ENCODE measurements at regions not wholly inside any gene's neighbourhood (a gene's known extent, or its start where the extent isn't known, plus 50 kb on each side); places are given as distances from the start of the nearest gene placed in this dataset.
"Not testable (repeated sequence)": the region's sequence is repeated elsewhere in the genome, so short reads cannot be mapped to it uniquely, and the experiment has no call there.

DNA sequence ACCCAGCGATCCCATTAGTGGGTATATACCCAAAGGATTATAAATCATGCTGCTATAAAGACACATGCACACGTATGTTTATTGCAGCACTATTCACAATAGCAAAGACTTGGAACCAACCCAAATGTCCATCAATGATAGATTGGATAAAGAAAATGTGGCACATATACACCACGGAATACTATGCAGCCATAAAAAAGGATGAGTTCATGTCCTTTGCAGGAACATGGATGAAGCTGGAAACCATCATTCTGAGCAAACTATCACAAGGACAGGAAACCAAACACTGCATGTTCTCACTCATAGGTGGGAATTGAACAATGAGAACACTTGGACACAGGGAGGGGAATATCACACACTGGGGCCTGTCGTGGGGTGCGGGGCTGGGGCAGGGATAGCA is 230.0 kb upstream of the RREB1 start:
- TF ChIP-seq, protein P1, sequence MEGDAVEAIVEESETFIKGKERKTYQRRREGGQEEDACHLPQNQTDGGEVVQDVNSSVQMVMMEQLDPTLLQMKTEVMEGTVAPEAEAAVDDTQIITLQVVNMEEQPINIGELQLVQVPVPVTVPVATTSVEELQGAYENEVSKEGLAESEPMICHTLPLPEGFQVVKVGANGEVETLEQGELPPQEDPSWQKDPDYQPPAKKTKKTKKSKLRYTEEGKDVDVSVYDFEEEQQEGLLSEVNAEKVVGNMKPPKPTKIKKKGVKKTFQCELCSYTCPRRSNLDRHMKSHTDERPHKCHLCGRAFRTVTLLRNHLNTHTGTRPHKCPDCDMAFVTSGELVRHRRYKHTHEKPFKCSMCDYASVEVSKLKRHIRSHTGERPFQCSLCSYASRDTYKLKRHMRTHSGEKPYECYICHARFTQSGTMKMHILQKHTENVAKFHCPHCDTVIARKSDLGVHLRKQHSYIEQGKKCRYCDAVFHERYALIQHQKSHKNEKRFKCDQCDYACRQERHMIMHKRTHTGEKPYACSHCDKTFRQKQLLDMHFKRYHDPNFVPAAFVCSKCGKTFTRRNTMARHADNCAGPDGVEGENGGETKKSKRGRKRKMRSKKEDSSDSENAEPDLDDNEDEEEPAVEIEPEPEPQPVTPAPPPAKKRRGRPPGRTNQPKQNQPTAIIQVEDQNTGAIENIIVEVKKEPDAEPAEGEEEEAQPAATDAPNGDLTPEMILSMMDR (IDR thresholded peaks at IDR 0.05; ENCODE audit: poor library complexity), result not testable (repeated sequence)
- TF ChIP-seq EZH2 (IDR thresholded peaks at IDR 0.05; ENCODE audit: borderline replicate concordance); EZH2phosphoT487 (IDR thresholded peaks at IDR 0.05; ENCODE audit: low read depth, severe bottlenecking, unreplicated experiment): not testable (repeated sequence)
